ENCODE measurements at regions not wholly inside any gene's neighbourhood (a gene's known extent, or its start where the extent isn't known, plus 50 kb on each side); places are given as distances from the start of the nearest gene placed in this dataset.

GRCh38 chr3:105923140-105923539, 54.3 kb upstream of the CBLB start:
- DNase-seq: no peak

- DNase-seq: no peak
These were observed 58.9 kb upstream of the CBLB start for GRCh38 chr3:105927741-105928140.

- no peak for DNase-seq
These were observed 61.9 kb upstream of the CBLB start for GRCh38 chr3:105930733-105931132.

GRCh38 chr3:105931500-105931899, 62.7 kb upstream of the CBLB start:
- no peak for DNase-seq

GRCh38 chr3:105933871-105934270, 65.1 kb upstream of the CBLB start:
- no peak for DNase-seq

- no peak for DNase-seq
These were observed 69.3 kb upstream of the CBLB start for GRCh38 chr3:105938101-105938500.

- DNase-seq: no peak
These were observed 70.0 kb upstream of the CBLB start for GRCh38 chr3:105938806-105939205.

GRCh38 chr3:105944276-105944675, 75.5 kb upstream of the CBLB start:
- DNase-seq: no peak

GRCh38 chr3:105944721-105945120, 75.9 kb upstream of the CBLB start:
- DNase-seq: no peak

GRCh38 chr3:105948101-105948500, 79.3 kb upstream of the CBLB start:
- DNase-seq: no peak

- no peak for DNase-seq
These were observed 82.2 kb upstream of the CBLB start for GRCh38 chr3:105950881-105951600.

GRCh38 chr3:105953831-105954230, 85.0 kb upstream of the CBLB start:
- no peak for DNase-seq

GRCh38 chr3:105956306-105956705, 87.5 kb upstream of the CBLB start:
- DNase-seq: no peak

GRCh38 chr3:105957722-105958121, 88.9 kb upstream of the CBLB start:
- DNase-seq: no peak

- no peak for DNase-seq
These were observed 89.6 kb upstream of the CBLB start for GRCh38 chr3:105958237-105959000.

GRCh38 chr3:105959851-105960250, 91.0 kb upstream of the CBLB start:
- no peak for DNase-seq

GRCh38 chr3:105960381-105960780, 91.6 kb upstream of the CBLB start:
- DNase-seq: no peak

- DNase-seq: no peak
These were observed 94.3 kb upstream of the CBLB start for GRCh38 chr3:105963161-105963560.

GRCh38 chr3:105965384-105965783, 96.6 kb upstream of the CBLB start:
- no peak for DNase-seq

GRCh38 chr3:105967117-105967516, 98.3 kb upstream of the CBLB start:
- no peak for DNase-seq

- no peak for DNase-seq
These were observed 101.5 kb upstream of the CBLB start for GRCh38 chr3:105970283-105970682.

GRCh38 chr3:105972069-105972468, 103.3 kb upstream of the CBLB start:
- DNase-seq: no peak

GRCh38 chr3:105974381-105974780, 105.6 kb upstream of the CBLB start:
- DNase-seq: no peak

- no peak for DNase-seq
These were observed 107.4 kb upstream of the CBLB start for GRCh38 chr3:105976196-105976595.

GRCh38 chr3:105979961-105980360, 111.1 kb upstream of the CBLB start:
- no peak for DNase-seq

Measured in activated naive CD4-positive, alpha-beta T cell (primary cell).